Keratinocyte (primary cell): ENCODE measurements at regions not wholly inside any gene's neighbourhood (a gene's known extent, or its start where the extent isn't known, plus 50 kb on each side); places are given as distances from the start of the nearest gene placed in this dataset.
A peak's percentile ranks its signal among the peaks of the same experiment; 100 is the strongest.

ENCODE experiments used
- DNase-seq: peaks from one replicate; pipeline ENCODE4 v3.0.0-alpha.2; 2011; ENCODE audit warnings: low read depth, missing footprints, low spot score
- FAIRE-seq: peaks from 2 replicates; lab custom pipeline; 2011; peaks lifted over from hg19 to GRCh38; lab: Jason Lieb, UNC
- H2AFZ ChIP-seq: 2 replicates; pipeline ENCODE4 v1.6.0; 2012; ENCODE audit warnings: low read length, control low read depth, inconsistent platforms; ENCODE audit not compliant: control insufficient read depth
- H3K27ac ChIP-seq: 2 replicates; pipeline ENCODE4 v1.5.1; 2011; ENCODE audit warnings: low read length; ENCODE audit not compliant: control insufficient read depth, insufficient read depth
- H3K27me3 ChIP-seq: 3 replicates; pipeline ENCODE4 v1.6.0; 2011; ENCODE audit warnings: low read length; ENCODE audit not compliant: control insufficient read depth, insufficient read depth; ENCODE audit errors: extremely low read depth
- H3K36me3 ChIP-seq, 2 experiments: 2 replicates in 1 of 2; 3 replicates in 1 of 2; pipeline ENCODE4 v1.5.1; 2011; ENCODE audit warnings: low read length in 2 of 2, mild to moderate bottlenecking in 1 of 2; ENCODE audit not compliant: control insufficient read depth in 2 of 2, insufficient read depth in 2 of 2; ENCODE audit errors: extremely low read depth in 1 of 2
- H3K4me1 ChIP-seq: 3 replicates; pipeline ENCODE4 v1.5.1; 2011; ENCODE audit warnings: low read length; ENCODE audit not compliant: control insufficient read depth, insufficient read depth; ENCODE audit errors: extremely low read depth
- H3K4me2 ChIP-seq: 3 replicates; pipeline ENCODE4 v1.6.0; 2011; ENCODE audit warnings: low read depth, low read length; ENCODE audit not compliant: control insufficient read depth, insufficient read depth; ENCODE audit errors: extremely low read depth
- H3K4me3 ChIP-seq, 3 experiments: fragments of 200-600 bp in 1 of 3; sonication (generic) in 1 of 3; 2 replicates in 2 of 3; 3 replicates in 1 of 3; pipeline ENCODE4 v1.5.1; 2011 to 2016; ENCODE audit warnings: low read length in 3 of 3, mild to moderate bottlenecking in 3 of 3, control low read depth in 2 of 3, inconsistent platforms in 1 of 3, low read depth in 1 of 3, mixed read lengths in 1 of 3, mixed run types in 1 of 3, moderate library complexity in 1 of 3; ENCODE audit not compliant: control insufficient read depth in 2 of 3, insufficient read depth in 2 of 3; ENCODE audit errors: extremely low read depth in 1 of 3
- H3K79me2 ChIP-seq: 2 replicates; pipeline ENCODE4 v1.6.0; 2012; ENCODE audit warnings: low read length; ENCODE audit not compliant: control insufficient read depth, insufficient read depth
- H3K9ac ChIP-seq: 3 replicates; pipeline ENCODE4 v1.6.0; 2011; ENCODE audit warnings: low read length; ENCODE audit not compliant: control insufficient read depth, insufficient read depth; ENCODE audit errors: extremely low read depth
- H3K9me1 ChIP-seq: 3 replicates; pipeline ENCODE4 v1.6.0; 2011; ENCODE audit warnings: low read length; ENCODE audit not compliant: control insufficient read depth, insufficient read depth; ENCODE audit errors: extremely low read depth
- H3K9me3 ChIP-seq: 2 replicates; pipeline ENCODE4 v1.5.1; 2012; ENCODE audit warnings: low read depth, low read length; ENCODE audit not compliant: control insufficient read depth
- H4K20me1 ChIP-seq: 3 replicates; pipeline ENCODE4 v1.6.0; 2011; ENCODE audit warnings: low read length; ENCODE audit not compliant: control insufficient read depth, insufficient read depth; ENCODE audit errors: extremely low read depth
- EZH2 ChIP-seq: IDR thresholded peaks from one replicate; pipeline ENCODE4 v1.6.1; 2012; ENCODE audit warnings: inconsistent platforms, mild to moderate bottlenecking, low read length, moderate library complexity
- dilution Hi-C: fragments of 300-500 bp; cut with MboI; formaldehyde crosslinking; loops from one replicate; pipeline ENCODE4 v1.7.0; 2020; ENCODE audit warnings: low sequenced_read_pairs; ENCODE audit not compliant: extremely low pct_ligation_motif_present
- TF ChIP-seq, protein P1 (sequence below), 3 experiments: IDR thresholded peaks in 1 of 3; conservative IDR thresholded peaks in 1 of 3; optimal IDR thresholded peaks in 1 of 3; 2 replicates in 2 of 3; 3 replicates in 1 of 3; pipeline versions ENCODE3 to v1.5.1; 2011; ENCODE audit warnings: low read length in 3 of 3, mild to moderate bottlenecking in 3 of 3, moderate library complexity in 2 of 3, control low read depth in 1 of 3, inconsistent platforms in 1 of 3; ENCODE audit not compliant: insufficient read depth in 2 of 3; ENCODE audit errors: extremely low read depth in 1 of 3

DNA sequence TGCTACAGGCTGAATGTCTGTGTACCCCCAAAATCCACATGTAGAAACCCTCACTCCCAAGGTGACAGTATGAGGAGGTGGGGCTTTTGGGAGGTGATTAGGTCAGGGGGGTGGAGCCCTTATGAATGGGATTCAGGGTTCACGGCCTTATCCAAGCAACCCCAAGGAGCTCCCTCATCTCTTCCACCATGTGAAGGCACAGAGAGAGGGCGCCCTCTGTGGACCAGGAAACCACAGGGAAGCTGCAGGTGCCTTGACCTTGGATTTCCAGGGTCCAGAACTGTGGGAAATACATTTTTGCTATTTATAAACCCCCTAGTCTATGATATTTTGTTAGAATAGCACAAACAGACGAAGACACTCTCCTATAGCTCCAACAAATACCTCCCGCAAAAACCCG, 53.6 kb upstream of the IRX2 start:
- no peaks in the 10 kb centered on the region for H3K9me3 ChIP-seq
- H3K4me1 ChIP-seq, result no peaks in the 10 kb centered on the region
- H3K9ac ChIP-seq, result no peak overlapping the region
- no peaks in the 10 kb centered on the region for H3K36me3 ChIP-seq
- H4K20me1 ChIP-seq, result no peaks in the 10 kb centered on the region
- no peak overlapping the region for H2AFZ ChIP-seq
- H3K4me2 ChIP-seq, result no peak overlapping the region
- H3K27ac ChIP-seq, result no peak overlapping the region
- dilution Hi-C loops, result no loop called here
- FAIRE-seq (no peak), DNase-seq (no peak)
- H3K27me3 ChIP-seq, result no peaks in the 10 kb centered on the region
- TF ChIP-seq, protein P1, sequence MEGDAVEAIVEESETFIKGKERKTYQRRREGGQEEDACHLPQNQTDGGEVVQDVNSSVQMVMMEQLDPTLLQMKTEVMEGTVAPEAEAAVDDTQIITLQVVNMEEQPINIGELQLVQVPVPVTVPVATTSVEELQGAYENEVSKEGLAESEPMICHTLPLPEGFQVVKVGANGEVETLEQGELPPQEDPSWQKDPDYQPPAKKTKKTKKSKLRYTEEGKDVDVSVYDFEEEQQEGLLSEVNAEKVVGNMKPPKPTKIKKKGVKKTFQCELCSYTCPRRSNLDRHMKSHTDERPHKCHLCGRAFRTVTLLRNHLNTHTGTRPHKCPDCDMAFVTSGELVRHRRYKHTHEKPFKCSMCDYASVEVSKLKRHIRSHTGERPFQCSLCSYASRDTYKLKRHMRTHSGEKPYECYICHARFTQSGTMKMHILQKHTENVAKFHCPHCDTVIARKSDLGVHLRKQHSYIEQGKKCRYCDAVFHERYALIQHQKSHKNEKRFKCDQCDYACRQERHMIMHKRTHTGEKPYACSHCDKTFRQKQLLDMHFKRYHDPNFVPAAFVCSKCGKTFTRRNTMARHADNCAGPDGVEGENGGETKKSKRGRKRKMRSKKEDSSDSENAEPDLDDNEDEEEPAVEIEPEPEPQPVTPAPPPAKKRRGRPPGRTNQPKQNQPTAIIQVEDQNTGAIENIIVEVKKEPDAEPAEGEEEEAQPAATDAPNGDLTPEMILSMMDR (optimal IDR thresholded peaks at IDR 0.05 in 1 of 3, IDR thresholded peaks at IDR 0.05 in 1 of 3, conservative IDR thresholded peaks at IDR 0.05 in 1 of 3; ENCODE audit: extremely low read depth in 1 of 3, insufficient read depth in 2 of 3, low read length in 3 of 3), result peak; percentile 38 to 66 (median 58)
- no peak for TF ChIP-seq EZH2
- no peaks in the 10 kb centered on the region for H3K79me2 ChIP-seq
- H3K9me1 ChIP-seq, result no peaks in the 10 kb centered on the region
- no peak overlapping the region for H3K4me3 ChIP-seq

DNA sequence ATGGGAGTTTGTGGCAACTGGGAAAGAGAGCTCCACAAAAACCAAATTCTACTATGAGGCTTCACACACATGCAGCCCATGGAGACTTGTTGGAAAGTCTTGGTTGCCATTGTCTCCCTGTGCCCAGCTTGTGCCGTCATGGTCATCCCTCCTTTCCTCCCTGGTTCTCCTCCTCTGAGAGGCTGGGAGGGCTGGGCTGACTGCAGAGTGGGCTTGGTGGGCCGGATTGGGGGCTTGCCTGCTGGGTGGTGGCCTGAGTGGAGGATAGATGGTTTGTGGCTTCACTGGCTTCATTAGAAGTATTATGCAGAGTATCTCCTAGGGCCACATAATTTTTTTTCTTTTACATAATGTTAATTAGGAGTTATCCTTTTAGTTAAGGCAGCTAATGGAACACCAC, 52.3 kb upstream of the IRX2 start:
- H2AFZ ChIP-seq, result no peak overlapping the region
- H3K4me3 ChIP-seq, result no peak overlapping the region
- dilution Hi-C loops, result no loop called here
- no peak overlapping the region for H3K4me2 ChIP-seq
- no peak overlapping the region for H3K9ac ChIP-seq
- no peaks in the 10 kb centered on the region for H3K27me3 ChIP-seq
- H4K20me1 ChIP-seq, result no peaks in the 10 kb centered on the region
- no peaks in the 10 kb centered on the region for H3K4me1 ChIP-seq
- no peaks in the 10 kb centered on the region for H3K9me1 ChIP-seq
- no peak for TF ChIP-seq EZH2
- TF ChIP-seq, protein P1 (optimal IDR thresholded peaks at IDR 0.05 in 1 of 3, IDR thresholded peaks at IDR 0.05 in 1 of 3, conservative IDR thresholded peaks at IDR 0.05 in 1 of 3; ENCODE audit: extremely low read depth in 1 of 3, insufficient read depth in 2 of 3, low read length in 3 of 3), result no peak
- H3K9me3 ChIP-seq, result no peaks in the 10 kb centered on the region
- no peak for FAIRE-seq
- H3K79me2 ChIP-seq, result no peaks in the 10 kb centered on the region
- H3K36me3 ChIP-seq, result no peaks in the 10 kb centered on the region
- H3K27ac ChIP-seq, result no peak overlapping the region
- no peak for DNase-seq
